GM12878 (cell line): ENCODE measurements at regions not wholly inside any gene's neighbourhood (a gene's known extent, or its start where the extent isn't known, plus 50 kb on each side); places are given as distances from the start of the nearest gene placed in this dataset.

Experiments used
- BCL11A ChIP-seq: IDR thresholded peaks from 2 replicates; pipeline ENCODE4 v1.6.1; 2011; ENCODE audit warnings: low read depth, low read length
- BMI1 ChIP-seq: fragments of 450-650 bp; IDR thresholded peaks from 2 replicates; pipeline ENCODE4 v1.6.1; 2016; ENCODE audit warnings: mild to moderate bottlenecking, moderate library complexity, borderline replicate concordance
- EZH2 ChIP-seq: IDR thresholded peaks from 2 replicates; pipeline ENCODE4 v1.6.1; 2012; ENCODE audit warnings: low read depth, mild to moderate bottlenecking, control low read depth, inconsistent platforms, low read length, borderline replicate concordance; ENCODE audit not compliant: control insufficient read depth
- HDAC2 ChIP-seq: fragments of 200-600 bp; sonication (generic); IDR thresholded peaks from 2 replicates; pipeline ENCODE4 v1.6.1; 2017
- MXI1 ChIP-seq: fragments of 150-350 bp; IDR thresholded peaks from 2 replicates; pipeline ENCODE4 v1.6.1; 2011; ENCODE audit warnings: low read depth, mild to moderate bottlenecking, inconsistent platforms, low read length, improper control_type of control experiment
- POLR2AphosphoS5 ChIP-seq: IDR thresholded peaks from 2 replicates; pipeline ENCODE4 v1.6.1; 2011; ENCODE audit warnings: mild to moderate bottlenecking, low read length, inconsistent platforms
- SP1 ChIP-seq: IDR thresholded peaks from one replicate; pipeline ENCODE4 v1.6.1; 2011; ENCODE audit warnings: low read depth, low read length
- STAT3 ChIP-seq: IDR thresholded peaks from 2 replicates; pipeline ENCODE4 v1.6.1; 2011; ENCODE audit warnings: low read depth, low read length, improper control_type of control experiment
- SUZ12 ChIP-seq: fragments of 200-600 bp; sonication (generic); IDR thresholded peaks from one replicate; pipeline ENCODE4 v1.6.1; 2018; ENCODE audit warnings: antibody characterized with exemption, mild to moderate bottlenecking; ENCODE audit not compliant: unreplicated experiment
- TF ChIP-seq, protein P1 (sequence below): IDR thresholded peaks from 2 replicates; pipeline ENCODE4 v1.6.1; 2012; ENCODE audit warnings: low read depth, low read length, improper control_type of control experiment
- TF ChIP-seq, protein P2 (sequence below), 3 experiments: IDR thresholded peaks in 2 of 3; conservative IDR thresholded peaks in 1 of 3; 2 replicates each; pipeline ENCODE4 v1.5.1; 2011; ENCODE audit warnings: low read depth in 3 of 3, low read length in 3 of 3, mild to moderate bottlenecking in 3 of 3, control low read depth in 2 of 3, moderate library complexity in 2 of 3, inconsistent platforms in 1 of 3, mixed read lengths in 1 of 3; ENCODE audit not compliant: control insufficient read depth in 2 of 3, insufficient read depth in 1 of 3; ENCODE audit errors: extremely low read depth in 1 of 3
- TF ChIP-seq, protein P3 (sequence below): fragments of 450-650 bp; IDR thresholded peaks from 2 replicates; pipeline ENCODE4 v1.6.1; 2016; ENCODE audit warnings: mild to moderate bottlenecking, moderate library complexity, borderline replicate concordance

DNA sequence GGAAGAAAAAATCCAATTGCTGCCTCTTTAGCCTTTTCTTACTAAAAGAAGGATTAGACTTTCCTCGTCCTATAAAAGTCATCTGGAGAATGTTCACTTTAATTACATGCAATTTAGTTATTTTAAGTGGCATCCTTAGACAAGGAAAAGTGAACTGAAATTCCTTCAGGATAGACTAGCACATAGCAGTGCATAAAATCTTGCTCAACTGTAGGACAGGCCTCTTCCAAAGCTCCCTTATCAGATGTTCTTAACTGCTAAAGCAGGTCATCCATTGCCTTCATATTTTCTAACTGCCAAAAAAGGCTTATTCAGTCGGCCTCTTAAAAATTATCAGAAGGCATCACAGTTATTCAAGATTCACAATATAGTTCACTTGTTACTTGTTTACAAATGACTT is 396.5 kb downstream of the DMRT2 start:
- no peak for TF ChIP-seq SP1
- no peak for TF ChIP-seq BCL11A
- no peak for TF ChIP-seq SUZ12
- TF ChIP-seq POLR2AphosphoS5 = no peak
- TF ChIP-seq MXI1 = no peak
- TF ChIP-seq STAT3 = no peak
- no peak for TF ChIP-seq HDAC2
- TF ChIP-seq EZH2 = no peak
- no peak for TF ChIP-seq BMI1
- TF ChIP-seq, protein P1, sequence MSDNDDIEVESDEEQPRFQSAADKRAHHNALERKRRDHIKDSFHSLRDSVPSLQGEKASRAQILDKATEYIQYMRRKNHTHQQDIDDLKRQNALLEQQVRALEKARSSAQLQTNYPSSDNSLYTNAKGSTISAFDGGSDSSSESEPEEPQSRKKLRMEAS = no peak
- TF ChIP-seq, protein P2, sequence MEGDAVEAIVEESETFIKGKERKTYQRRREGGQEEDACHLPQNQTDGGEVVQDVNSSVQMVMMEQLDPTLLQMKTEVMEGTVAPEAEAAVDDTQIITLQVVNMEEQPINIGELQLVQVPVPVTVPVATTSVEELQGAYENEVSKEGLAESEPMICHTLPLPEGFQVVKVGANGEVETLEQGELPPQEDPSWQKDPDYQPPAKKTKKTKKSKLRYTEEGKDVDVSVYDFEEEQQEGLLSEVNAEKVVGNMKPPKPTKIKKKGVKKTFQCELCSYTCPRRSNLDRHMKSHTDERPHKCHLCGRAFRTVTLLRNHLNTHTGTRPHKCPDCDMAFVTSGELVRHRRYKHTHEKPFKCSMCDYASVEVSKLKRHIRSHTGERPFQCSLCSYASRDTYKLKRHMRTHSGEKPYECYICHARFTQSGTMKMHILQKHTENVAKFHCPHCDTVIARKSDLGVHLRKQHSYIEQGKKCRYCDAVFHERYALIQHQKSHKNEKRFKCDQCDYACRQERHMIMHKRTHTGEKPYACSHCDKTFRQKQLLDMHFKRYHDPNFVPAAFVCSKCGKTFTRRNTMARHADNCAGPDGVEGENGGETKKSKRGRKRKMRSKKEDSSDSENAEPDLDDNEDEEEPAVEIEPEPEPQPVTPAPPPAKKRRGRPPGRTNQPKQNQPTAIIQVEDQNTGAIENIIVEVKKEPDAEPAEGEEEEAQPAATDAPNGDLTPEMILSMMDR (IDR thresholded peaks at IDR 0.05 in 2 of 3, conservative IDR thresholded peaks at IDR 0.05 in 1 of 3; ENCODE audit: control insufficient read depth in 2 of 3, extremely low read depth in 1 of 3, insufficient read depth in 1 of 3, low read depth in 3 of 3, low read length in 3 of 3) = no peak
- TF ChIP-seq, protein P3, sequence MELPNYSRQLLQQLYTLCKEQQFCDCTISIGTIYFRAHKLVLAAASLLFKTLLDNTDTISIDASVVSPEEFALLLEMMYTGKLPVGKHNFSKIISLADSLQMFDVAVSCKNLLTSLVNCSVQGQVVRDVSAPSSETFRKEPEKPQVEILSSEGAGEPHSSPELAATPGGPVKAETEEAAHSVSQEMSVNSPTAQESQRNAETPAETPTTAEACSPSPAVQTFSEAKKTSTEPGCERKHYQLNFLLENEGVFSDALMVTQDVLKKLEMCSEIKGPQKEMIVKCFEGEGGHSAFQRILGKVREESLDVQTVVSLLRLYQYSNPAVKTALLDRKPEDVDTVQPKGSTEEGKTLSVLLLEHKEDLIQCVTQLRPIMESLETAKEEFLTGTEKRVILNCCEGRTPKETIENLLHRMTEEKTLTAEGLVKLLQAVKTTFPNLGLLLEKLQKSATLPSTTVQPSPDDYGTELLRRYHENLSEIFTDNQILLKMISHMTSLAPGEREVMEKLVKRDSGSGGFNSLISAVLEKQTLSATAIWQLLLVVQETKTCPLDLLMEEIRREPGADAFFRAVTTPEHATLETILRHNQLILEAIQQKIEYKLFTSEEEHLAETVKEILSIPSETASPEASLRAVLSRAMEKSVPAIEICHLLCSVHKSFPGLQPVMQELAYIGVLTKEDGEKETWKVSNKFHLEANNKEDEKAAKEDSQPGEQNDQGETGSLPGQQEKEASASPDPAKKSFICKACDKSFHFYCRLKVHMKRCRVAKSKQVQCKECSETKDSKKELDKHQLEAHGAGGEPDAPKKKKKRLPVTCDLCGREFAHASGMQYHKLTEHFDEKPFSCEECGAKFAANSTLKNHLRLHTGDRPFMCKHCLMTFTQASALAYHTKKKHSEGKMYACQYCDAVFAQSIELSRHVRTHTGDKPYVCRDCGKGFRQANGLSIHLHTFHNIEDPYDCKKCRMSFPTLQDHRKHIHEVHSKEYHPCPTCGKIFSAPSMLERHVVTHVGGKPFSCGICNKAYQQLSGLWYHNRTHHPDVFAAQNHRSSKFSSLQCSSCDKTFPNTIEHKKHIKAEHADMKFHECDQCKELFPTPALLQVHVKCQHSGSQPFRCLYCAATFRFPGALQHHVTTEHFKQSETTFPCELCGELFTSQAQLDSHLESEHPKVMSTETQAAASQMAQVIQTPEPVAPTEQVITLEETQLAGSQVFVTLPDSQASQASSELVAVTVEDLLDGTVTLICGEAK = no peak
